Globus pallidus (tissue), 1 donor: ENCODE measurements at regions not wholly inside any gene's neighbourhood (a gene's known extent, or its start where the extent isn't known, plus 50 kb on each side); places are given as distances from the start of the nearest gene placed in this dataset.
"Not testable (repeated sequence)": the region's sequence is repeated elsewhere in the genome, so short reads cannot be mapped to it uniquely, and the experiment has no call there.

Experiments
- DNase-seq: peaks from one replicate; pipeline ENCODE4 v3.0.0-alpha.2; 2015; ENCODE audit warnings: low spot score

DNA sequence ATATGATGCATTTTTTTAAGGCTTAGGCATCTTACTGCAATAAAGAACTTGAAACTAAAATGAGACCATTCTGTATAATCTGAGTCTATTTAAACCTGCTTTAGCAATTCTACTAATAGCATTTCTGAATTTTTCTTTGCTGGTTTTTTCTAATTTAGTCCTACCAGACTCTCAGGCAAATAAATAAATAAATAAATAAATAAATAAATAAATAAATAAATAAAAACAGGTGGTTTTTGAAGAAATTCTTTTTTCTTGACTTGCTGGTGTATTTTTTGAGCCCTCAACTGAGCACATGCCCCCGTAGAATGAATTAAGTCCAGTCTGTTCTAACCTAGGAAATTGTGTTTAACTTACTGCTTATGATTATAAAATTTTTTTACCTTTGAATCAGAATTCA is 134.7 kb upstream of the FOXP2 start:
- no peak for DNase-seq

DNA sequence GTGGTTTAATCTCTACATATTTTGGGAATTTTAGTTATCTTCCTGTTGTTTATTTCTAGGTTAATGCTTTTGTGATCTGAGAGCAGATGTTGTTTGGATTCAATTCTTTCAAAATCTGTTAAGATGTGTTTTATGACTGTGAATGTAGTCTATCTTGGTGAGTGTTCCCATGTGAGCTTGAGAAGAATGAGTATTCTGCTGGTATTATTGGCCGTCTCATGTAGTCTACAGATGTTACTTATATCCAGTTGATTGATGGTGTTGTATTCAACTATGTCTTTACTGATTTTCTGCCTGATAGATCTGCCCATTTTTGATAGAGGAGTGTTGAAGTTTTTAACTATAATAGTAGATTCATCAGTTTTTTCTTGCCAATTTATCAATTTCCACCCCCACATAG is 141.4 kb upstream of the FOXP2 start:
- no peak for DNase-seq

DNA sequence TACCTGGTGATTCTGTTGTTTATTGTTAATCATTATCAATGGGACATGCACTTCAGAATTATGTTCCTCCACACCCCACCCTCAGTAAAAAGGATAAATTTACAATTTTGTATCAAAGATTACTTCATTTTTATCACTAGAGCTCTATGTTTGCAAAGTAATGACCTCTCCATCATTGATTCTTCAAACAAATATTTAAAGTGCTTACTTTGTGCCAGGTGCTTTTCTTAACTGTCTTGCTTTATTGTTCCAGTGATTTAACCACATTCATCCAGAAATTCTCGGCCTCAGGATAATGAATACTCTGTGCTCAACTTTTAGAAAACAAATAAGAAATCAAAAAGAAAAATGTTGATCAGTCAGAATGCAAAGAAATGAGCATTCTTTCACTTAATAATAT is 144.9 kb upstream of the FOXP2 start:
- no peak for DNase-seq

DNA sequence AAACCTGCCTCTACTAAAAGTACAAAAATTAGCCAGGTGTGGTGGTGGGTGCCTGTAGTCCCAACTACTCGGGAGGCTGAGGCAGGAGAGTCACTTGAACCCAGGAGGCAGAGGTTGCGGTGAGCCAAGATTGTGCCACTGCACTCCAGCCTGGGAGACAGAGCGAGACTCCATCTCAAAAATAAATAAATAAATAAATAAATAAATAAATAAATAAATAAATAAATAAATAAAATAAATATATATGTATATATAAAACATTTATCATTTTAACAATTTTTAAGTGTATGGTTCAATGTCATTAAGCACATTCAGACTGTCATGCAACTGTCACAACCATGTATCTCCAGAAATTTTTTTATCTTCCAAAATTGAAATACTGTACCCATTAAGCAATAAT is 147.1 kb upstream of the FOXP2 start:
- not testable (repeated sequence) for DNase-seq

DNA sequence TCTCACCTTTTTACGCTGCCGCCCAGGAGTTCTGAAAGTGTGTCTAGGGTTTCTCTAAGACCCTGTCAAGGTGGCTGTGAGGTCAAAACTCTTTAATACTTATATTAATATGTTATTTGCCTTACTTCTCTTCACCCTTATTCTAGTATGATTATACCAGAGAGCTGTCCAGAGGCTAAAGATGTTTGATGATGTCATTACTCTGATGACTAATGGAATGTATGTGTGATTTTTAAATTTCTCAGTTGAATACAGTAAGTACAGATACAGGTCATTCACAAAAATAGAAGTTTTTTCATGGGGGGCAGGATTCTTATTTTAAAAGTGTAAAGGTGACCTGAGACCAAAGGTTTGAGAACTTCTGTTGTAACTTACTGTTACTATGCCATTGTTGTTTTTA is 150.6 kb upstream of the FOXP2 start:
- no peak for DNase-seq

GRCh38 chr7:114263219-114263618 is 151.4 kb upstream of the FOXP2 start:
- DNase-seq: no peak

DNA sequence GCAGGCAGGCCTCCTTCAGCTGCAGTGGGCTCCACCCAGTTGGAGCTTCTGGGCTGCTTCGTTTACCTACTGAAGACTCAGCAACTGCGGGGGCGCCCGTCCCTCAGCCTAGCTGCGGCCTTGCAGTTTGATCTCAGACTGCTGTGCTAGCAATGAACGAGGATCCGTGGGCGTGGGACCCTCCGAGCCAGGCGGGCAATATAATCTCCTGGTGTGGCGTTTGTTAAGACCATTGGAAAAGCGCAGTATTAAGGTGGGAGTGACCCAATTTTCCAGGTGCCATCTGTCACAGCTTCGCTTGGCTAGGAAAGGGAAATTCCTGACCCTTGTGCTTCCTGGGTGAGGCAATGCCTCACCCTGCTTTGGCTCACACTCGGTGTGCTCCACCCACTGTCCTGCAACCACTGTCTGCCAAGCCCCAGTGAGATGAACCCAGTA is 159.2 kb upstream of the FOXP2 start:
- no peak for DNase-seq

DNA sequence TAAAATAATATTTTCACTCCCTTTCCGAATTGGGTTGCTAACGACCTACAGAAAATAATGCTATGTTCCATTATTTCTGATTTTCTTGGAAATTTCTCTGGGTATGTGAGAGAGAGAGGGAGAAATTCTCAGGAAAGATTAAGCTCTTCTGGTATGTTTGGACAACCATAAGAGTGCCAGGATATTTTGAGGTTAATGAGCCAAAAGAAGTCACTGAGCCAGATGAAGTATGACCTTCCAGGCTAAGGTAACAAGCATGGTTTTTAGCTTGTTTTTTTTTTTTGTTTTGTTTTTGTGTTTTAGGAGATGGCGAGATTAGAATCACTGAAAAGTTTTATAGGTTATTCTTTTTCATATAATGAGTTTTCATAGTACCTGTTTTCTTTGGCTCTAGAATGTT is 171.0 kb upstream of the FOXP2 start:
- DNase-seq: no peak

DNA sequence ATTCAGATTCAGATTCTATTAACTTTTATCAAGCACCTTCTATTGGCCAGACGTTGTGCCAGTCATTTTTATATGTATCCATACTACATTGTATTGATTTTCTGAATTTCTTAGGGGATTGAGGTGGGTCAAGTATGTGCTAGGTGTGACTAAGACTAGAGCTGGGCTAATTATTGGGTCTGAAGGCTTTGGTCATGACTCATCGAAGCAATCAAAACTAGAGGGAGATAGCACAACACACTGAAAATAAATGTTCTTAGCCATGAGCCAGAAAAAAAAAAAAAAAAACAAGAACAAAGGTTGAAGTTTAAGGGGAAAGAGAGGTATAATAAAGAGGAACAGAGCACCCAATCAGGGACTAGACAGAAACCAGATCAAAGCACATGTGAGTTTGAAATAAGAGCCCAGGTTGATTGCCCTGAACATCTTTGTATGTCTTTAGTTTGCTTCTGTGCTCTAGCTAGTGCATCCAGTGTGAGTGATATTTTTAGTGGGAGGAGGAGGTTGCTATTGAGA is 171.6 kb upstream of the FOXP2 start:
- no peak for DNase-seq

GRCh38 chr7:114229246-114229645 is 185.4 kb upstream of the FOXP2 start:
- DNase-seq: no peak

GRCh38 chr7:114225784-114226183 is 188.8 kb upstream of the FOXP2 start:
- no peak for DNase-seq

DNA sequence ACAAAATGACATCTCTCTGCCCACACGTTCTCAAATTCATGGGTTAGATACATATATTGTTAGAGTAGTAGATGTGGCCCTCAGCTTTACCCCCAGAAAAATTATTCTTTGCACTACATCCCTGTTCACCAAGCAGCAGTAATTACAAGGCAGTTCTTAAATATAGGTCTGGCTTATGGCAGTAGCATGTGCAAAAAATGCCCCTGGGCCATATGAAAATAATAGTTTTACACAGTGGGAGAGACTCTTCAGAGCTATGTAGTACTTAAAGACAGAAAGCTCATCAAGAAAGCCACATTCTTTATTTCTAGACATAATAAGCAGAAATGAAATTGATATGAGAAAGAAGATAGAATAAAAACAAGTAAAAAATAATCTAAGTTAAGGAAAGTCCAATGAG is 196.3 kb upstream of the FOXP2 start:
- DNase-seq: no peak

DNA sequence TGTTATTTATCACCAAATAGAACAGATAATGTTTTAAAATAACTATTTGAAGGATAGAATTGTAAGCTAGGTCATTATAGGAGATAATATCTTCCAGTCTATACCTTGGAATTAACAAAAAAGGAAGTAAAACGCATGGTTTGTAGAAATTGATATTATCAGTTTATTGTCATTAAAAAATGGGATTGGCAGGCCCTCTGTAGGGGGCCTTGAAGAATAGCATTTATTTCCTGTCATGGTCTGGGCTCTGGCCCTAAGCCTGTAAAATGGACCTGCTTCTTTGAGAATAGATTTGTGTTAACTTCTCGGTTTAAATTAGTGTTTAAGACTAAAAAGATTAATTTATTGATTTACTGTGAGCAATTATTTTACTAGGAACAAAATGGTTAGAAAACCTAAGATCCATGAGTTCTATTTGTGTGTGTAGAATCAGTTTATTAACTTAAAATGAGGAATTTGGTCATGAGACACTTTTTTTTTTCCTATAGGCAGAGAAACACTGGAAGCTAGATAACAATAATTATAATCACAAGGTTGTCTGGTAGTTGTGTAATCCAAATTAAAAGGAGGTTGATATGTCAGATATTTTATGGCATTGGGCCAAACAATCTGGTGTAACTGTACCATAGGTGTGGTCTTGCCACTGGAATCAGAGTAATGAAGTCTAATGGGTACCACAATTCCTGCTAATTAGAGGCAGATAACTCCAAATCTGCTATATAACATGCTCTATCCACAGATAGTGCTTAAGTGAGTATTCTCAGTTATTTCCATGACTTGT is 197.4 kb upstream of the FOXP2 start:
- DNase-seq: peak; percentile 4

- no peak for DNase-seq
These were observed 200.1 kb upstream of the FOXP2 start for GRCh38 chr7:114214466-114214865.

- no peak for DNase-seq
These were observed 201.7 kb upstream of the FOXP2 start for GRCh38 chr7:114212721-114213429.

DNA sequence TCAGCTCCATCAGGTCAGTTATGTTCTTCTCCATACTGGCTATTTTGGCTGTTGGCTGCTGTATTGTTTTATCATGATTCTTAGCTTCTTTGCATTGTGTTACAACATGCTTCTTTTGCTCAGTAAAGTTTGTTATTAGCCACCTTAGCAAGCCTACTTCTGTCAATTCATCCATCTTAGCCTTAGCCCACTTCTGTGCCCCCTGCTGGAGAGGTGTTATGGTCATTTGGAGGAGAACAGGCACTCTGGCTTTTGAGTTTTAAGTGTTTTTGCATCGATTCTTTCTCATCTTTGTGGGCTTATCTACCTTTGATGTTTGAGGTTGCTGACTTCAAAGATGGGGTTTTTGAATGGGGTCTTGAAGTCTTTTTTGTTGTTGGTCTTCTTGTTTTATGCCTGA is 204.6 kb upstream of the FOXP2 start:
- DNase-seq: no peak

DNA sequence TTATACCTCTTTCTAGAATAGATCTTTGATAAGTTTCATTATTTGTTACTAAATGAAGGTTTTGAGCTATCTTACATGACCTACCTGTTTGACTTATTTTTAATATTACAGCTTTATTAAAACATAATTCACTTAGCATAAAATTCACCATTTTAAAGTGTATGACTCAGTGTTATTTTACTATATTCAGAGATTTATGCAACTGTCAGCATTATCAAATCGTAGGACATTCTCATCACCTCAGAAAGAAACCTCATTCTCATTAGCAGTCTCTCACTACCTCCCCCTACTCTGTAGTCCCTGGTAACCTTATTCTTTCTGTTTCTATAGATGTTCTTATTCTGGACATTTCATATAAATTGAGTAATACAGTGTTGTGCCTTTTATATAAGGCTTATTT is 207.9 kb upstream of the FOXP2 start:
- DNase-seq: no peak

- no peak for DNase-seq
These were observed 218.1 kb upstream of the FOXP2 start for GRCh38 chr7:114196517-114196916.

- DNase-seq: no peak
These were observed 224.2 kb upstream of the FOXP2 start for GRCh38 chr7:114190387-114190786.

GRCh38 chr7:114183311-114184088 is 231.1 kb upstream of the FOXP2 start:
- no peak for DNase-seq

GRCh38 chr7:114182837-114183236 is 231.8 kb upstream of the FOXP2 start:
- DNase-seq: no peak

- no peak for DNase-seq
These were observed 233.3 kb upstream of the FOXP2 start for GRCh38 chr7:114181280-114181679.
